ENCODE measurements at regions not wholly inside any gene's neighbourhood (a gene's known extent, or its start where the extent isn't known, plus 50 kb on each side); places are given as distances from the start of the nearest gene placed in this dataset.

DNA sequence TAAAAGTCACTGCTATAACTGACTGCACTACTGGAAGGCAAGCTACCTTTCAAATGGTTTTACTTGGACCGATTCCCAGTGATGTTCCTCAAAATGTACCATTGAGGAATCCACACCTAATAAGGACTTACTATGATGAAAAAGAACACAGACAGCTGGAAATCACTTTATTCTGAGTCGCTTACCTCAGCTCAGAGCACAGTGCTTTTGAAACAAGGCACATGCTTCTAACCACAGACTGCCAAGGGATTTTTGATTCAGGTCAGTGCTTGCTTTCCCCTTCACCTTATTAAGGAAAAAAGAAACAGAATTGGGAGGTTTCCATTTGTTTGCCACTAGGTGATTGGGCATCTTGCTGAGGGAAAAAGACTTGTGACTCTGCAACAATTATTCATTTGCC is 707.5 kb upstream of the FSHR start:
- Mint-ChIP-seq H3K27ac (no peak overlapping the region), H3K4me3 (no peak overlapping the region), H3K9me3 (no peaks in the 10 kb centered on the region), H3K4me1 (peaks cover 4% of the 10 kb centered on the region), H3K27me3 (ENCODE audit: insufficient read depth) (peaks cover 18% of the 10 kb centered on the region), H3K36me3 (ENCODE audit: low read depth) (no peaks in the 10 kb centered on the region)
- Histone ChIP-seq H3K9ac (ENCODE audit: extremely low read depth, low read length, poor library complexity, severe bottlenecking) (no peak overlapping the region), H3K4me1 (ENCODE audit: control insufficient read depth, insufficient read depth, low read length) (peaks cover 6% of the 10 kb centered on the region), H3K27me3 (ENCODE audit: control insufficient read depth, insufficient read depth, low read length, poor library complexity, severe bottlenecking) (no peaks in the 10 kb centered on the region), H3K4me3 (ENCODE audit: low read length) (no peak overlapping the region), H3K27ac (ENCODE audit: low read depth, low read length) (no peak overlapping the region), H3K36me3 (ENCODE audit: control insufficient read depth, insufficient read depth, low read length) (no peaks in the 10 kb centered on the region), H3K9me3 (ENCODE audit: control insufficient read depth, low read length) (no peaks in the 10 kb centered on the region)
- 88 to 90% methylated on average over 2 of the region's 2 CpGs for WGBS, 2 experiments (ENCODE audit: insufficient coverage in 1 of 2, insufficient read length in 1 of 2)
- no peak for DNase-seq
- TF ChIP-seq, protein P1, sequence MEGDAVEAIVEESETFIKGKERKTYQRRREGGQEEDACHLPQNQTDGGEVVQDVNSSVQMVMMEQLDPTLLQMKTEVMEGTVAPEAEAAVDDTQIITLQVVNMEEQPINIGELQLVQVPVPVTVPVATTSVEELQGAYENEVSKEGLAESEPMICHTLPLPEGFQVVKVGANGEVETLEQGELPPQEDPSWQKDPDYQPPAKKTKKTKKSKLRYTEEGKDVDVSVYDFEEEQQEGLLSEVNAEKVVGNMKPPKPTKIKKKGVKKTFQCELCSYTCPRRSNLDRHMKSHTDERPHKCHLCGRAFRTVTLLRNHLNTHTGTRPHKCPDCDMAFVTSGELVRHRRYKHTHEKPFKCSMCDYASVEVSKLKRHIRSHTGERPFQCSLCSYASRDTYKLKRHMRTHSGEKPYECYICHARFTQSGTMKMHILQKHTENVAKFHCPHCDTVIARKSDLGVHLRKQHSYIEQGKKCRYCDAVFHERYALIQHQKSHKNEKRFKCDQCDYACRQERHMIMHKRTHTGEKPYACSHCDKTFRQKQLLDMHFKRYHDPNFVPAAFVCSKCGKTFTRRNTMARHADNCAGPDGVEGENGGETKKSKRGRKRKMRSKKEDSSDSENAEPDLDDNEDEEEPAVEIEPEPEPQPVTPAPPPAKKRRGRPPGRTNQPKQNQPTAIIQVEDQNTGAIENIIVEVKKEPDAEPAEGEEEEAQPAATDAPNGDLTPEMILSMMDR (conservative IDR thresholded peaks at IDR 0.05): no peak

DNA sequence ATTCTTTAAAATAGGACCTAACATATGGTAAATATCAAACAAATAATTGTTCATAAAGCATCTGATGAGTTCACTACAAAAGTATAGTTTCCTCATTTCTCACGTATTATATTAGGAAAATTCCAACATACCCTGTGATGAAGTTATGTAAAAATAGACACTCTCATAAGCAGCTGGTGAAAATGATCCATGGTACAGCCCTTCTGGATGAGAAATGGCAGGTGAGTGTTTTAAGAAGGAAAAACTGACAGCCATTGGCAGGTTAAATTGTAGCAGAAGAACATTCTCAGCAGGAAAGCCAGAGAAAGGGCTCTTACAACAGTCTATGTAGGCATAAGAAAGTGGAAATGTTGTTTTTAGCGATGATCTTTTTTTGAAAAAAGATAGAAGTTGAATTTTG is 706.5 kb upstream of the FSHR start:
- TF ChIP-seq, protein P1 (conservative IDR thresholded peaks at IDR 0.05): no peak
- WGBS, 2 experiments (ENCODE audit: insufficient coverage in 1 of 2, insufficient read length in 1 of 2): 97 to 100% methylated on average over 1 to 2 of the region's 2 CpGs
- no peak overlapping the region for H3K27ac Mint-ChIP-seq

DNA sequence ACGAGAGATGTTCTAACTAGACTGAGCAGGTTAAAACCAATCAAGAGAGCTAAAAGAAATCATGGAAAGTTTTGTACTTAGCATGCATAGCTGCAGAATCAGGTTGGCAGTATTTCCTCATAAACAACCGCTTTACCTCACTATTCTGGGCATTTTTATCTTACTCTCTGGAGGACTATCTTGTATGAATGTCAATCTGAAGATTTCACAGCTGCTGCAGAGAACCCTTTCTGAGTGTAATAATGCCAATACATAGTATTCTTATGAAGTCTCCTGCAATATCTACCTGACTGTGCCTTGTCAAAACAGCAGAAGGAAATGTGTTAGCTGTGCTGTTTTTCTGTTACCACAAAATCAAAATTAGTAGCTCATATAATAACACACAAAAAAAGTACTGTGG is 705.9 kb upstream of the FSHR start:
- Histone ChIP-seq H3K27ac (ENCODE audit: low read depth, low read length) (no peak overlapping the region), H3K4me1 (ENCODE audit: control insufficient read depth, insufficient read depth, low read length) (peaks cover 6% of the 10 kb centered on the region), H3K9me3 (ENCODE audit: control insufficient read depth, low read length) (no peaks in the 10 kb centered on the region), H3K27me3 (ENCODE audit: control insufficient read depth, insufficient read depth, low read length, poor library complexity, severe bottlenecking) (no peaks in the 10 kb centered on the region), H3K4me3 (ENCODE audit: low read length) (no peak overlapping the region), H3K36me3 (ENCODE audit: control insufficient read depth, insufficient read depth, low read length) (no peaks in the 10 kb centered on the region), H3K9ac (ENCODE audit: extremely low read depth, low read length, poor library complexity, severe bottlenecking) (no peak overlapping the region)
- Mint-ChIP-seq H3K4me3 (no peak overlapping the region), H3K4me1 (peaks cover 4% of the 10 kb centered on the region), H3K36me3 (ENCODE audit: low read depth) (no peaks in the 10 kb centered on the region), H3K9me3 (no peaks in the 10 kb centered on the region), H3K27ac (no peak overlapping the region), H3K27me3 (ENCODE audit: insufficient read depth) (peaks cover 18% of the 10 kb centered on the region)
- TF ChIP-seq, protein P1 (conservative IDR thresholded peaks at IDR 0.05): no peak
- 90% methylated on average over 2 of the region's 2 CpGs; no CpG with 5 or more reads in 1 of the 2 experiments for WGBS, 2 experiments (ENCODE audit: insufficient coverage in 1 of 2, insufficient read length in 1 of 2)
- DNase-seq: no peak

More for the DNA sequence above, 706.5 kb upstream of the FSHR start:
- Mint-ChIP-seq H3K9me3 (no peaks in the 10 kb centered on the region), H3K36me3 (ENCODE audit: low read depth) (no peaks in the 10 kb centered on the region), H3K4me3 (no peak overlapping the region), H3K27me3 (ENCODE audit: insufficient read depth) (peaks cover 18% of the 10 kb centered on the region), H3K4me1 (peaks cover 4% of the 10 kb centered on the region)
- no peak for DNase-seq
- H3K27ac ChIP-seq (ENCODE audit: low read depth, low read length): no peak overlapping the region
- no peaks in the 10 kb centered on the region for H3K27me3 ChIP-seq (ENCODE audit: control insufficient read depth, insufficient read depth, low read length, poor library complexity, severe bottlenecking)
- peaks cover 6% of the 10 kb centered on the region for H3K4me1 ChIP-seq (ENCODE audit: control insufficient read depth, insufficient read depth, low read length)
- H3K9ac ChIP-seq (ENCODE audit: extremely low read depth, low read length, poor library complexity, severe bottlenecking): no peak overlapping the region
- no peaks in the 10 kb centered on the region for H3K36me3 ChIP-seq (ENCODE audit: control insufficient read depth, insufficient read depth, low read length)
- no peaks in the 10 kb centered on the region for H3K9me3 ChIP-seq (ENCODE audit: control insufficient read depth, low read length)
- no peak overlapping the region for H3K4me3 ChIP-seq (ENCODE audit: low read length)
